Osteocyte (in vitro differentiated cells): ENCODE measurements at regions not wholly inside any gene's neighbourhood (a gene's known extent, or its start where the extent isn't known, plus 50 kb on each side); places are given as distances from the start of the nearest gene placed in this dataset.
"Not testable (repeated sequence)": the region's sequence is repeated elsewhere in the genome, so short reads cannot be mapped to it uniquely, and the experiment has no call there.

Experiments
- DNase-seq: peaks from one replicate; pipeline ENCODE4 v3.0.0; 2021; ENCODE audit warnings: mixed read lengths; ENCODE audit not compliant: unreplicated experiment; ENCODE audit errors: extremely low spot score
- H3K27ac Mint-ChIP-seq: one replicate; pipeline ENCODE4 v1.8.0; 2021; ENCODE audit warnings: mild to moderate bottlenecking, mixed read lengths; ENCODE audit not compliant: unreplicated experiment
- H3K27me3 Mint-ChIP-seq: one replicate; pipeline ENCODE4 v1.8.0; 2021; ENCODE audit warnings: mixed read lengths; ENCODE audit not compliant: unreplicated experiment
- H3K36me3 Mint-ChIP-seq: one replicate; pipeline ENCODE4 v1.8.0; 2021; ENCODE audit warnings: mixed read lengths; ENCODE audit not compliant: unreplicated experiment
- H3K4me1 Mint-ChIP-seq: one replicate; pipeline ENCODE4 v1.8.0; 2021; ENCODE audit warnings: mixed read lengths; ENCODE audit not compliant: unreplicated experiment
- H3K4me3 Mint-ChIP-seq: one replicate; pipeline ENCODE4 v1.8.0; 2021; ENCODE audit warnings: mild to moderate bottlenecking, moderate library complexity, mixed read lengths; ENCODE audit not compliant: unreplicated experiment
- H3K9me3 Mint-ChIP-seq: one replicate; pipeline ENCODE4 v1.8.0; 2021; ENCODE audit warnings: mixed read lengths; ENCODE audit not compliant: unreplicated experiment
- CTCF ChIP-seq: fragments of 200-600 bp; sonication (generic); IDR thresholded peaks from 2 replicates; pipeline ENCODE4 v1.5.0; 2021; ENCODE audit warnings: antibody characterized with exemption, mild to moderate bottlenecking, moderate library complexity

GRCh38 chr1:72986591-72987290 is 704.4 kb upstream of the NEGR1 start:
- no peaks in the 10 kb centered on the region for H3K4me1 Mint-ChIP-seq
- no peaks in the 10 kb centered on the region for H3K9me3 Mint-ChIP-seq
- no peak for DNase-seq
- no peaks in the 10 kb centered on the region for H3K27me3 Mint-ChIP-seq
- TF ChIP-seq CTCF: no peak
- no peaks in the 10 kb centered on the region for H3K36me3 Mint-ChIP-seq
- H3K4me3 Mint-ChIP-seq: no peak overlapping the region
- H3K27ac Mint-ChIP-seq: no peak overlapping the region

DNA sequence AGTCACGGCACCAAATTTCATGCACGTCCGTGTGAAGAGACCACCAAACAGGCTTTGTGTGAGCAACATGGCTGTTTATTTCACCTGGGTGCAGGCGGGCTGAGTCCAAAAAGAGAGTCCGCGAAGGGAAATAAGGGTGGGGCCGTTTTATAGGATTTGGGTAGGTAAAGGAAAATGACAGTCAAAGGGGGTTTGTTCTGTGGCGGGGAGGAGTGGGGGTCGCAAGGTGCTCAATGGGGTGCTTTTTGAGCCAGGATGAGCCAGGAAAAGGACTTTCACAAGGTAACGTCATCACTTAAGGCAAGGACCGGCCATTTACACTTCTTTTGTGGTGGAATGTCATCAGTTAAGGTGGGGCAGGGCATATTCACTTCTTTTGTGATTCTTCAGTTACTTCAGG is 702.7 kb upstream of the NEGR1 start:
- not testable (repeated sequence) for H3K4me3 Mint-ChIP-seq, H3K4me1 Mint-ChIP-seq, H3K27ac Mint-ChIP-seq, H3K9me3 Mint-ChIP-seq, H3K36me3 Mint-ChIP-seq, H3K27me3 Mint-ChIP-seq, DNase-seq

DNA sequence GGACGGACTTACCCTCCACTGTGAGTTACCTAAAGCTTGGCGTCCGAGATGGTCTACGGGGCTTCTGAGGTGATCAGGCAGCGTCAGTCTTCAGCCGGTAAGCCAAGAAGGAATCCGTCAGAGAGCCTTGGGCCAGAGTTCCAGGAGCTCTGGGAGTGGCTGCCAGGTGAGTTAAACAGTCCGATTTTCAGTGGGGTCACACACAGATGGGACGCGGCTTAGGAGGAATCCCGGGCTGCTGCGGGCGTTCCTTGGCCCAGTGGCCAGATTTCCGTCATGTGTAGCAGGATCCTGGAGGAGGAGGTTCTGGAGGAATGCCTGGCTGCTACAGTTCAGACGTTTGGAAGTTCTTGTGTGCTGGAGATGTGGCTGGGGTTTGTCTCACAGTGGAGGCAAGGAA is 700.7 kb upstream of the NEGR1 start:
- not testable (repeated sequence) for H3K27me3 Mint-ChIP-seq, H3K4me3 Mint-ChIP-seq, H3K36me3 Mint-ChIP-seq, H3K9me3 Mint-ChIP-seq, H3K4me1 Mint-ChIP-seq, DNase-seq, H3K27ac Mint-ChIP-seq

DNA sequence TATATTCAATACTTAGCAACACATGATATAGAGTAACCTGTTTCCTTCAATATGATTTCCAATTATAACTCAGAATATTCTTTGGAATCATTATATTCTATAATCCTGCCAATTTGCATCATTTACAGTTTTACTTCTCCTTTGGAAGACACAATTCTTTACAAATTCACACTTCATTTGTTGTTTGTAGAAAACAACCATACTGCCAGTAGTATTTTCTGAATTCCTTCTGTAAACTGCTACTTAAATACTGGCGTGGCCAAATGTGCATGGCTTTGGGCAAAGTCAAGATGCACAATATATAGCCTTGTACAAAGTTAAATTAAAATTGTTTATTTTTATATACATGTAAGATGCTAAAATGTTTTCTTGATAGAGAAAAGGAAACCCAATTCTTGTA is 687.1 kb upstream of the NEGR1 start:
- H3K27ac Mint-ChIP-seq: no peak overlapping the region
- no peak overlapping the region for H3K4me3 Mint-ChIP-seq
- peaks cover 6% of the 10 kb centered on the region for H3K27me3 Mint-ChIP-seq
- no peaks in the 10 kb centered on the region for H3K9me3 Mint-ChIP-seq
- no peaks in the 10 kb centered on the region for H3K36me3 Mint-ChIP-seq
- DNase-seq: no peak
- no peaks in the 10 kb centered on the region for H3K4me1 Mint-ChIP-seq
- no peak for TF ChIP-seq CTCF

- peaks cover 3% of the 10 kb centered on the region for H3K27me3 Mint-ChIP-seq
- no peak for TF ChIP-seq CTCF
- H3K4me1 Mint-ChIP-seq: no peaks in the 10 kb centered on the region
These were observed 672.6 kb upstream of the NEGR1 start for GRCh38 chr1:72954943-72955342.

GRCh38 chr1:72950900-72951299 is 668.6 kb upstream of the NEGR1 start:
- not testable (repeated sequence) for H3K4me3 Mint-ChIP-seq, H3K9me3 Mint-ChIP-seq

More at GRCh38 chr1:72954943-72955342, 672.6 kb upstream of the NEGR1 start:
- no peak for DNase-seq
- Mint-ChIP-seq H3K27ac (no peak overlapping the region), H3K36me3 (no peaks in the 10 kb centered on the region), H3K9me3 (no peaks in the 10 kb centered on the region), H3K4me3 (no peak overlapping the region)

More at GRCh38 chr1:72950900-72951299, 668.6 kb upstream of the NEGR1 start:
- not testable (repeated sequence) for H3K27me3 Mint-ChIP-seq, H3K27ac Mint-ChIP-seq, DNase-seq, H3K4me1 Mint-ChIP-seq, H3K36me3 Mint-ChIP-seq
